G401 (cell line): ENCODE measurements at regions not wholly inside any gene's neighbourhood (a gene's known extent, or its start where the extent isn't known, plus 50 kb on each side); places are given as distances from the start of the nearest gene placed in this dataset.

Experiments
- DNase-seq: peaks from one replicate; pipeline ENCODE4 v3.0.0-alpha.2; 2015; ENCODE audit warnings: low spot score
- in situ Hi-C: cut with HindIII; loops from 2 replicates; pipeline ENCODE4 v1.10.0; 2016; ENCODE audit warnings: low sequenced_read_pairs, mixed read lengths

GRCh38 chr5:40312205-40312604, 367.5 kb upstream of the PTGER4 start:
- in situ Hi-C loops: no loop called here
- DNase-seq: no peak

- in situ Hi-C loops: no loop called here
- no peak for DNase-seq
Observed at GRCh38 chr5:40309851-40310250, 369.9 kb upstream of the PTGER4 start.

- in situ Hi-C loops: no loop called here
- no peak for DNase-seq
Observed at GRCh38 chr5:40308867-40309266, 370.8 kb upstream of the PTGER4 start.

DNA sequence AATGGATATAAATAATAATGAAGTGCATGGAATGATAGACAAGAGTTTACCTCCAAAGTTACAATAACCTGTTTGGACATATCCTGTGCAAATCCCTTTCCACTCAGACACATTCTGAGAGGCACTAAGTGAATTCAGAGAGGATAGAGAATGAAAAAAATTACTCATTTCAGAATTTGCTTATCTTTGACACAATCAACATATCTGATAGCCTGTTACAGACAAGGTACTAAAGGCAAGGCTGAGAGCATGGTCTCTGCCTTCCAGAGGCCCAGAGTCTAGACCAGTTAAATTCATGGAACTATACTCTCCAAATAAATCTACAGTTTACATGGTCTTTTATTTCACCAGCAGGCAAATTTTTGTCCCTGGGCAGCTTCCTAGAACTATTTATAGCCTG, 371.8 kb upstream of the PTGER4 start:
- in situ Hi-C loops: no loop called here

GRCh38 chr5:40306869-40307487, 372.7 kb upstream of the PTGER4 start:
- in situ Hi-C loops: no loop called here
- DNase-seq: no peak

More for the DNA sequence above, 371.8 kb upstream of the PTGER4 start:
- no peak for DNase-seq

DNA sequence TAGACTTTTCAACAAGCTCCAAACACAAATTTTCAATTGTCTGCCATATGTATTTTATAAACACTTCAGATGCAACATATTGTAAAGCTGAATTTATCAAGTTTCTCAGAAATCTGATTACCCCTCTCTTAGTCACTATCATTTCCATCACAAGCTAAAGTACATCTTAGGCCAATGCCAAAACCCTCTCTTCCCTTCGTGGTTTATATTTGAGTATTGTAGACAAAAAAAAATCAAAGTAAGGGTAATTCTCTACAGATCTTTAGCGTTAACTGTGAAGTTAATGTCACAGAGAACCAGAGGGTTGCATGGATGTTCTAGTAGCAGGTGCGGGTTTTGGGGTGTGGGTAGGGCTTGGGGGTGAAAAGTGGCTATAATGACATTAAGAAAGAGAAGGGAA, 387.7 kb upstream of the PTGER4 start:
- in situ Hi-C loops: no loop called here

DNA sequence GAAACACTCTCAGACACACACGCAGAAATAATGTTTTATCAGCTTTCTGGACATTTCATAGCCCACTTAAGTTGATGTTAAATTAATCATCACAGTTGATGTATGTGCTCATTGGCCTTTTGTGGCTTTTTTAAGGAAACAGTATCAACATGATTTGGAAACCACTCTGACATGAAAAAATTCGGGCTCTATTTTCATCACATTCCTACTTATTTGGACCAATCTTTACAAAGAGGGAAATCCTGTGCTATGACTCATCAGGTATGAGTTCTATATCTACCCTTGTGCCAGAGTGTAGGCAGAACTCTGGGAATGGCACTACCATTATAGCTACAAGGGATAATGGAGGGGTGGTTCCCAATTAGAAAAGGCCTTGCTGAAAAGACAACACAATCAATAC, 388.4 kb upstream of the PTGER4 start:
- in situ Hi-C loops: no loop called here
- DNase-seq: no peak

More for the DNA sequence above, 387.7 kb upstream of the PTGER4 start:
- no peak for DNase-seq

GRCh38 chr5:40288800-40289485, 390.8 kb upstream of the PTGER4 start:
- in situ Hi-C loops: no loop called here
- DNase-seq: no peak

GRCh38 chr5:40284863-40285262, 394.9 kb upstream of the PTGER4 start:
- no peak for DNase-seq
- in situ Hi-C loops: no loop called here

DNA sequence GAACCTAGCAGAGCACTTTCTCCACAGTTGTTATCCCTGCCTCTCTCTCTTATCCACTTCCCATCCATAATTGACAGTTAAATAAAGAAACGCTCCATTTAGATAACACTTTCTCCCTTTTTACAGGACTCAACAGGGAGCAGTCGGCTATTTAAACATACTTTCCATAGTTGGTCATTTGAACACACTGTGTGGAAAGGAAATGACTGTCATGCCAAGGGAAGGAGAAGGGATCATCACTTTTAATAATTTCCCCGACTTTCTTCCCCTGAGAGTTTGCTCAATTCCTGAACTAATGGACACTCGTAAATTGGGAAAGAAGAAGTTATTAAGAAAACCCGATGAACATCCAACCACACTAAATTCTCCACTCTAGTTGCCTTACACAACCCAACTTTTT, 400.8 kb upstream of the PTGER4 start:
- in situ Hi-C loops: no loop called here
- DNase-seq: no peak

GRCh38 chr5:40277161-40277906, 402.4 kb upstream of the PTGER4 start:
- no peak for DNase-seq
- in situ Hi-C loops: no loop called here

DNA sequence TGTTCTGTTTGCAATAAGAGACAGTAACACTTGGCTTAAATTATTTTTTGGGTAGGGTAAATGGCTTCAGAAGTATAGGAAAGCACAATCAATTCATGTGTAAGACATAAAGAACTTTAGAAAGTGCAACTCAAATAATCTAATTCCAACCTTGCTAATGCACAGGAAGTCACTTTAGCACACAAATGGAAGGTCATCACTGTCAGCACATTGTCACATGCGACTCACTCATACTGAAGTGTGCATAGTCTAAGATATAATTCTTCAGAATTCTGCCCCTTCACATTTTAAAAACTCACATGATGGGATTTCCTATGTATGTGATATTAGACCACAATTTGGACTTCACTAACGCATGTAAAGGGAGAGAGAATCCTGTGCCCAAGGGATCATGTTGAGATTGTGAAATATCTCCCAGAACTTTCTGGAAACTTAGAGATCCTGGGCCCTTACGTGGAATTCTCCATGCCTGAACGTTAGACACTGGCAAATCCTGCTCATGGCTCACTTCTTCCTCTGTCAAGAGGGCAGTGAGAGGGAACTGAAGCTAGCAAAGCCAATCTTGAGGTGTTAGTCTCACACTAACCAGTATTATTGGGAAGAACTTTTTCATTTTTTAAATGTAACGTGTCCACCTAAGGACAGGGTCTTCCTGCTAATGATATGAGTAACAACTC, 403.2 kb upstream of the PTGER4 start:
- in situ Hi-C loops: no loop called here
- DNase-seq: no peak

- DNase-seq: no peak
- in situ Hi-C loops: no loop called here
Observed at GRCh38 chr5:40274568-40274967, 405.1 kb upstream of the PTGER4 start.

- in situ Hi-C loops: no loop called here
- no peak for DNase-seq
Observed at GRCh38 chr5:40273936-40274335, 405.8 kb upstream of the PTGER4 start.

GRCh38 chr5:40271476-40271875, 408.2 kb upstream of the PTGER4 start:
- DNase-seq: no peak
- in situ Hi-C loops: no loop called here

DNA sequence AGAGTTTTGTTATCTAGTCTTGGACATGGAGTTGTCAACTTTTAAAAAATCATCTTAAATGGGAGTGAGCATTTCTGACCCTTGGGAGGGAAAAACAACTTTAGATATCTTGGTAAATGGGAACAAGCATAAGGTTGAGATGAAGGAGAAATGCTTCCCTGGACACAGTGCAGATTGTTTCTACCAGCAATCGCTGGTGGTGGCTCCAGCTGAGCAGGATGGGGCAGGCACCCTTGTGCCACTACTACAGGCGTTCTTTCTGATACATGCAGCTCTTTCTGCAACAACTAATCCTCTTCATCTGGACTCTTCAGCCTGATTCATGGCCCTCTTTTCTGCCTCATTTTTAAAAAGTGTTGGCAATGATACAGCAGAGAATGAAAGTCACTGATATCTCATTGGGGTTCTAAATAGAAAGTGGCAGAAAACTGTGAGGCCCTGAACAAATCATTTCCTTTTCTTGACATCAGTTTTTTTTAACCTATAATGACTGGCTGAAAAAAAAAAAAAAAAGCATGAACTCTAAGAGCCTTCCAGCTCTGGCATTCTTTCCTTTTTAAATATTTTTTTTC, 409.4 kb upstream of the PTGER4 start:
- no peak for DNase-seq
- in situ Hi-C loops: no loop called here

GRCh38 chr5:40268088-40268487, 411.6 kb upstream of the PTGER4 start:
- no peak for DNase-seq
- in situ Hi-C loops: no loop called here

DNA sequence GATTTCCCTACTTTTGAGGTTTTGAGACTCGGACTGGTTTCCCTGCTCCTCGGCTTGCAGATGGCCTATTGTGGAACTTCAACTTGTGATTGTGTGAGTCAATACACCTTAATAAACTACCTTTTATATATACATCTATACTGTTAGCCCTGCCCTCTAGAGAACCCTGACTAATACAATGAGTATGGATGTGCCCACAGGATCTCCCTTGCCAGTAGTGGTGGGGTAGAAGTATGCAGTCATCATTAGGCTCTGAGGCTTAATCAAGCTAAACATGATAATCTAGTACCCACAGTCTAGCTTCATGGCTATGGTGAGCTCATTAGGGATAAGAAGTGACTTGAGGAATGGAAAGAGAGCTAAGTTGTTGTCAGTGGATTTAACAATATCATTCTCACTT, 412.8 kb upstream of the PTGER4 start:
- no peak for DNase-seq
- in situ Hi-C loops: no loop called here

- in situ Hi-C loops: no loop called here
- no peak for DNase-seq
Observed at GRCh38 chr5:40261984-40262383, 417.7 kb upstream of the PTGER4 start.

- in situ Hi-C loops: no loop called here
- no peak for DNase-seq
Observed at GRCh38 chr5:40260361-40260760, 419.4 kb upstream of the PTGER4 start.
